AG04450 (cell line): ENCODE measurements at regions not wholly inside any gene's neighbourhood (a gene's known extent, or its start where the extent isn't known, plus 50 kb on each side); places are given as distances from the start of the nearest gene placed in this dataset.

Source experiments
- CTCF ChIA-PET: fragments of 300-600, 350-600 bp; formaldehyde crosslinking; extraction: SDS; loops from one replicate; lab custom pipeline; 2022; ENCODE audit warnings: antibody characterized with exemption, inconsistent platforms; lab: Charles Lee
- POLR2A ChIA-PET: fragments of 350-600 bp; formaldehyde crosslinking; extraction: SDS; loops from one replicate; lab custom pipeline; 2021; ENCODE audit warnings: antibody characterized with exemption, inconsistent platforms; lab: Yijun Ruan, JAX
- DNase-seq: peaks from one replicate; pipeline ENCODE4 v3.0.0-alpha.2; 2011; ENCODE audit warnings: low read depth, low spot score
- H3K27ac ChIP-seq: one replicate; pipeline ENCODE4 v1.5.1; 2012; ENCODE audit warnings: low read depth, low read length, control low read depth
- H3K27me3 ChIP-seq: one replicate; pipeline ENCODE4 v1.6.0; 2012; ENCODE audit warnings: low read length; ENCODE audit not compliant: control insufficient read depth, insufficient read depth
- H3K4me3 ChIP-seq: 2 replicates; pipeline ENCODE4 v1.5.1; 2011; ENCODE audit warnings: mild to moderate bottlenecking, low read depth, low read length, control low read depth
- H3K9me3 ChIP-seq: 2 replicates; pipeline ENCODE4 v1.5.1; 2012; ENCODE audit warnings: low read length; ENCODE audit not compliant: control insufficient read depth, insufficient read depth
- CTCF ChIP-seq: IDR thresholded peaks from 2 replicates; pipeline ENCODE4 v1.5.1; 2011; ENCODE audit warnings: low read depth, low read length, control low read depth, inconsistent platforms

GRCh38 chr22:49192857-49193250 is 634.8 kb downstream of the BRD1 start:
- DNase-seq, result no peak
- H3K27me3 ChIP-seq, result no peaks in the 10 kb centered on the region
- H3K4me3 ChIP-seq, result no peak overlapping the region
- TF ChIP-seq CTCF, result no peak
- H3K27ac ChIP-seq, result no peak overlapping the region
- peaks cover 97% of the 10 kb centered on the region for H3K9me3 ChIP-seq
- ChIA-PET CTCF (no interaction called here), POLR2A (no interaction called here)

GRCh38 chr22:49192180-49192856 is 635.4 kb downstream of the BRD1 start:
- CTCF ChIA-PET, result no interaction called here

GRCh38 chr22:49191506-49191980 is 636.1 kb downstream of the BRD1 start:
- Histone ChIP-seq H3K27me3 (no peaks in the 10 kb centered on the region), H3K27ac (no peak overlapping the region), H3K9me3 (peaks cover 91% of the 10 kb centered on the region), H3K4me3 (no peak overlapping the region)
- POLR2A ChIA-PET, result no interaction called here
- no peak for DNase-seq
- no peak for TF ChIP-seq CTCF
- CTCF ChIA-PET, result no interaction called here

More at GRCh38 chr22:49192180-49192856, 635.4 kb downstream of the BRD1 start:
- POLR2A ChIA-PET, result no interaction called here
- Histone ChIP-seq H3K4me3 (no peak overlapping the region), H3K27me3 (no peaks in the 10 kb centered on the region), H3K9me3 (peaks cover 94% of the 10 kb centered on the region), H3K27ac (no peak overlapping the region)
- DNase-seq, result no peak
- no peak for TF ChIP-seq CTCF

GRCh38 chr22:49190816-49191505 is 636.7 kb downstream of the BRD1 start:
- H3K27me3 ChIP-seq, result no peaks in the 10 kb centered on the region
- H3K4me3 ChIP-seq, result no peak overlapping the region
- CTCF ChIA-PET, result no interaction called here
- H3K9me3 ChIP-seq, result peaks cover 91% of the 10 kb centered on the region
- H3K27ac ChIP-seq, result no peak overlapping the region
- TF ChIP-seq CTCF, result no peak
- POLR2A ChIA-PET, result no interaction called here
- no peak for DNase-seq

- Histone ChIP-seq H3K9me3 (peaks cover 89% of the 10 kb centered on the region), H3K4me3 (no peak overlapping the region), H3K27me3 (no peaks in the 10 kb centered on the region), H3K27ac (no peak overlapping the region)
- TF ChIP-seq CTCF, result no peak
- ChIA-PET CTCF (no interaction called here), POLR2A (no interaction called here)
- no peak for DNase-seq
Measured at GRCh38 chr22:49189871-49190270, 637.8 kb downstream of the BRD1 start.
